ENCODE measurements at regions not wholly inside any gene's neighbourhood (a gene's known extent, or its start where the extent isn't known, plus 50 kb on each side); places are given as distances from the start of the nearest gene placed in this dataset.

DNA sequence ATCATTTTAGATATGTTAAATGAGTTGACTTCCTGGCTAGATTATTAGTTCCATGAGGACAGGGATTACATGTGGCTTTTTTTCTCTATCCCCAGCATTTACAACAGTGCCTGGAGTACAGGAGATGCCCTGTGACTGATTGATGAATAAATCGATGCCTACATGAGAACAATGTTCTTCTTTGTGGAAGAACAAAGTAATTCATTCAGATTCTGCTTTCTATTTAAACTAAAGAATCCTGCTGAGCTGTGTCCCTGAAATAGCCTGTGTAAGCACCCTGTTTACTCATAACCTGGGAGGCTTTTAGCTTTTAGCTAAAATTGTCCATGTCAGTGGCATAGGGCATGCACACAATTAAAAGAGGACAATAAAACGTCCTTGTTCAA, 125.1 kb upstream of the BTBD3 start:
- FAIRE-seq (no peak), DNase-seq (ENCODE audit: extremely low spot score, insufficient read length, low read depth) (no peak)

DNA sequence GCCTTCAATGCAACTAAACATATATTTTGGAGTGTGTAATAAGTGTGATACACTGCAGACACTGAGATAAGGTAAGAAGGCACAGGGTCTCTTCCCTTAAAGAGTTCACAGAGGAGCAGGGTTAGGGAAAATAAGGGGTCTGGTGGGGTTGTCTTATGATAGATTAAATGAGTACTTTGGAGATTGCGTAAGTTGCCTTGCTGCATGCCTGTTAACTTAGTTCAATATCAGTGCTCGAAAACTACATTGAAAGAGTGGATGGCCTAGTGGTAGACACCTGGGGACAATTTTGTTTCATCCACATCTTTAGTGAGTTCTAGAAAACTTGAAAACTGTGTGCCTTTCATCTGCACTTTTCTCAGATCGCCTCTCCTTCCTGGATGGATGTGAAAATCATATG, 123.2 kb upstream of the BTBD3 start:
- DNase-seq (ENCODE audit: extremely low spot score, insufficient read length, low read depth) (no peak), FAIRE-seq (no peak)

GRCh38 chr20:11795071-11795615, 122.5 kb upstream of the BTBD3 start:
- no peak for FAIRE-seq

DNA sequence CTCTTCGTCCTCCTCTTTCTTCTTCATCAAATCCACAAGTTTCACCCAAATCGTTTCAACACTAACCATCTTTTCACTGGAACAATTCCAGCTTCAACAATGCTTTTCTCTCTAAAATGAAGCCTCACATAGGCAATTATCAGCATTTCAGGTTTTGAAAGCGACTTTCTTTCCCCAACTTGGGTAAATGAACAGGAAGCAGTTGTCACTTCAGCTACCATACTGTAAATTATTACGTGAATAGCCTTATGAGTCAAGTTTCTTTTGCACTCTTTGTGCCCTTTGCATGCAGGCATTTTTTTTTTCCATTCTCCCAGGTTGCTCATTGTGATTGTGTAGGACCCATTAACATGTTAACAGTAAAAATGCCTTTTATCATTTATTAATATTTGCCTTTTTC, 121.7 kb upstream of the BTBD3 start:
- DNase-seq (ENCODE audit: extremely low spot score, insufficient read length, low read depth): no peak
- FAIRE-seq: no peak

More at GRCh38 chr20:11795071-11795615, 122.5 kb upstream of the BTBD3 start:
- no peak for DNase-seq (ENCODE audit: extremely low spot score, insufficient read length, low read depth)

DNA sequence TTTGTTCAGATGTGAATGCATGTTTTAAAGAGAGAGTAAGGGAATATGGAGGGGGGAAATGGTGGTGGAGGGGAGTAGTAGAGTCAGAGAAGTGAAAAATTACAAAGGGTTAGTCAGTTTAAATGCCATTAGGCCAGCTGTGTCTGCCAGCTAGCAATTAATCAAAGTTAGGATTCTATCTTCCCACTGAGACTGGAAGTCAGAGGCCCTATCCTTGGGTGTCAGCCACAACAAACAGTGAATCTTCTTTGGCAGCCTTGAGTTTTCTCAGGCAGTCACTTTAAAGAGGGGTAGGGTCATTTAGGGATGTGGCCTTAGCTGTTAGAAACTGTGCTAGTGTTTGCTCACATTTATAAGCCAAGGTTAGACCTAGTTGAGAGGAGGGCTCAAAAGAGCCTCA, 120.5 kb upstream of the BTBD3 start:
- DNase-seq (ENCODE audit: extremely low spot score, insufficient read length, low read depth) (no peak), FAIRE-seq (no peak)

GRCh38 chr20:11799281-11799684, 118.4 kb upstream of the BTBD3 start:
- DNase-seq (ENCODE audit: extremely low spot score, insufficient read length, low read depth) (no peak), FAIRE-seq (no peak)

DNA sequence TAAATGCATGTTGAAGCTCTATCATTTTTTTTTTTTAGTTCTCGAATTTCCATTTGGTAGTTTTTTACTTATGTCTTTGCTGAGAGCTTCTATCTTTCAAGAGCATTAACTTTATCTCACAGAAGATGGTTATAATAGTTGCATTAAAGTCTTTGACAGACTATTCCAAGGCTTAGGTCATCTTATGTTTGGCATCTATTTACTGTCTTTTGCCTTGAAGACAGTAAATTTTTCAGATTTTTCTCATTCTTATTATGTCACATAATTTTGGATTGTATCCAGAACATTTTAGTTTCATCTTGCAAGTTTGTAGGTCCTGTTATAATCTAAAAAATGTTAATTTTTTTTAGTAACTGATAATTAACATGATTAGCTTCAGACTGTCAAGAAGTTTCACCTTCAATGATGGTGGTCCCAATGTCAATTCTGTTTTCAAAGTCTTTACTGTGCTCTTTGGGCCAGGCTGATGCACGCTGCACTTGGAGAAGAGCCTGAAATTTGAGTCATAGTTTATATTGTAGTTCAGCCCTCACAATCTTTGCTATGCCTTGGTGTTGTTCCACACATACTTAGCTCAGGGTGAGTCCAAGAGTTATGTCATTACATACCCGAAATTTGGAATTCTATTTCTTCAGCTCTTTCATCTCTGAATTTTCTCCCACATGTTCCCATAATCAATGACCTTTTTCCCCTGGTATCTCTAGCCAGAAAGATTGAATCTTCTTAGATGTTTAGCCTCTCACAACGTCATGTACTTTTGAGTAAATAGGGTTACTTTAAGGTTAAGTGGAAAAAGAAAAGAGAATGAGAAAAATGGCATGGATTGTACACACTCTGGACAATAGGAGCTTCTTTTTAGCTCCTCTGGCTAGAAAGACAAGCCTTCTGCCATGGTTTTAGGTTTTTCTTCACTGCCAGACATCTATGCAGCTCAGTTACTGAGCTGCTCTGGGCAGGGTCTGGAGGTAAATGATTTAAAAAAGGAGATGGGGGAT, 110.3 kb upstream of the BTBD3 start:
- no peak for DNase-seq (ENCODE audit: extremely low spot score, insufficient read length, low read depth)
- FAIRE-seq: no peak

- DNase-seq (ENCODE audit: extremely low spot score, insufficient read length, low read depth) (no peak), FAIRE-seq (no peak)
Observed at GRCh38 chr20:11808841-11809240, 108.9 kb upstream of the BTBD3 start.

- no peak for FAIRE-seq
- DNase-seq (ENCODE audit: extremely low spot score, insufficient read length, low read depth): no peak
Observed at GRCh38 chr20:11810311-11811083, 107.2 kb upstream of the BTBD3 start.

DNA sequence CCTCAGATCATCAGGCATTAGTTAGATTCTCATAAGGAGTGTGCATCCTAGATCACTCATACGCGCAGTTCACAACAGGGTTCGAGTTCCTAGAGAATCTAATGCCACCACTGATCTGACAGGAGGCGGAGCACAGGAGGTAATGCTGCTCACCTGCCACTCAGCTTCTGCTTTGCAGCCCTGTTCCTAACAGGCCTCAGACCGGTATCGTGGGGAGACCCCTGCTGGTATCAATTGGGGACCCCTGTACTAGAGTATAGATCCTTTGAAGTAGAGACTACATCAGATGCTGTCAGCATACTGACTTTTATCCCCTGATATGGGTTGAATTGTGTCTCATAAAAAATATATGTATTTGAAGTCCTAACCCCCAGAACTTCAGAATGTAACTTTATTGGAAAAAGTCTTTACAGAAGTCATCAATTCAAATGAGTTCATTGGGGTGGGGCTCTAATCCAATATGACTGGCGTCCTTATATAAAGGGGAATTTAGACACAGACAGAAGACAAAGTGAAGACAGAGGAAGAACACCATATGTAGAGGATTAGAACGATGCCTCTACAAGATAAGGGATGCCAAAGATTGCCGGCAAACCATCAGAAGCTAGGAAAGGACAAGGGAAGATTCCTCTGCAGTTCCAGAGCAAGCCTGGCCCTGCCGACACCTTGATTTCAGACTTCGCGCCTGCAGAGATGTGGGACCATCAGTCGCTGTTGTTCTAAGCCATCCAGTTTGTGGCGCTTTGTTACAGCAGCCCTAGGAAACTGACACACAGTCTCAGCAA, 104.4 kb upstream of the BTBD3 start:
- FAIRE-seq (no peak), DNase-seq (ENCODE audit: extremely low spot score, insufficient read length, low read depth) (no peak)

DNA sequence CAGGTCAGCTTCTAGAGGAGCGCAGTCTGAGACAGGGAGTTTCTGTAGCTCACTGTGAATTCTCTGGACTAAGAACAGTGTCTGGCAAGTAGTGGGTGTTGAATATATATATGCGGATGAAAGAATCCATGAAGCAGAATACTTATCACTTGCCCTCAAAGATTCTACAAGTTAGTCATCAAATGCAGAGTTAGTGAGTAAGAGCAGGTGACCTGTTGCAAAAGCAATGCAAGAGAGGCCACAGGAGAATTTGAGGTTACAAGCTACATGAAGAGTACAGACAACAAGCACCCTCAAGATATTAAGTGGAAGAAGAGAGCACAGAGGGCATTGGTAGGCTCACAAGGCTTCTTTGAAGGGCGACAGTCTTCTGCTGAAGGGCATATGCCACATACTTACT, 103.4 kb upstream of the BTBD3 start:
- DNase-seq (ENCODE audit: extremely low spot score, insufficient read length, low read depth) (no peak), FAIRE-seq (no peak)

- FAIRE-seq (no peak), DNase-seq (ENCODE audit: extremely low spot score, insufficient read length, low read depth) (no peak)
Observed at GRCh38 chr20:11820838-11821237, 96.9 kb upstream of the BTBD3 start.

DNA sequence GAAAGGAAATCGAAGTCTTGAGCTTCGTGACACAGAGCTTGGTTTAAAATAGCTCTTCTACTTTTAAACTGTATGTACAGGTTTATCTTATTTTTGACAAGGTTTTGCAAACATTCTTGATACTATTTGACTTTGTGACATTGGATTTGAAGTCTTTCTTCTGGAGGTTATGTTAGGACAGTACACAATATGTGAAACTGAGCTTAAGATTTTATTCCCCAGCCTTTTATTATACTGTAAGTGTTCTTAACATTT, 95.2 kb upstream of the BTBD3 start:
- no peak for DNase-seq (ENCODE audit: extremely low spot score, insufficient read length, low read depth)

GRCh38 chr20:11826334-11826733, 91.4 kb upstream of the BTBD3 start:
- DNase-seq (ENCODE audit: extremely low spot score, insufficient read length, low read depth) (no peak), FAIRE-seq (no peak)

More for the DNA sequence above, 95.2 kb upstream of the BTBD3 start:
- FAIRE-seq: no peak

GRCh38 chr20:11832397-11832796, 85.3 kb upstream of the BTBD3 start:
- FAIRE-seq (no peak), DNase-seq (ENCODE audit: extremely low spot score, insufficient read length, low read depth) (no peak)

DNA sequence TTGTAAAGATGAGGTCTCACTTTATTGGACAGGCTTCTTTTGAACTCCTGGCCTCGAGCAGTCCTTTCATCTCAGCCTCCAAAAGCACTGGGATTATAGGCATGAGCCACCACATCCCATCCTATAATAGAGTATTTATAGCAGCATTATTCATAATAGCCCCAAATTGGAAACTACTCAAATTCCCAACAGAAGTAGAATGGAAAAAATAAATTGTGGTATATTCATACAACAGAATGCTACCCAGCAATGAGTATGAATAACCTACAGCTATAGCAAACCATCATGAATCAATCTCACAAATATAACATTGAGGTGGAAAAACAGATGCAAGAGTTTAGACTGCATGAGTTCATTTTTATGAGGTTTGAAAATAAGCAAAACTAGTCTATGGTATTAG, 84.8 kb upstream of the BTBD3 start:
- DNase-seq (ENCODE audit: extremely low spot score, insufficient read length, low read depth) (no peak), FAIRE-seq (no peak)

GRCh38 chr20:11833825-11834224, 83.9 kb upstream of the BTBD3 start:
- no peak for DNase-seq (ENCODE audit: extremely low spot score, insufficient read length, low read depth)
- FAIRE-seq: no peak

GRCh38 chr20:11838076-11838636, 79.5 kb upstream of the BTBD3 start:
- FAIRE-seq (no peak), DNase-seq (ENCODE audit: extremely low spot score, insufficient read length, low read depth) (no peak)

- no peak for FAIRE-seq
- DNase-seq (ENCODE audit: extremely low spot score, insufficient read length, low read depth): no peak
Observed at GRCh38 chr20:11841972-11842461, 75.7 kb upstream of the BTBD3 start.

- FAIRE-seq: no peak
Observed at GRCh38 chr20:11843289-11843688, 74.4 kb upstream of the BTBD3 start.

More at GRCh38 chr20:11843289-11843688, 74.4 kb upstream of the BTBD3 start:
- no peak for DNase-seq (ENCODE audit: extremely low spot score, insufficient read length, low read depth)

Measured in GM18507 (cell line).